GM10266 (cell line): ENCODE measurements at regions not wholly inside any gene's neighbourhood (a gene's known extent, or its start where the extent isn't known, plus 50 kb on each side); places are given as distances from the start of the nearest gene placed in this dataset.
"Not testable (repeated sequence)": the region's sequence is repeated elsewhere in the genome, so short reads cannot be mapped to it uniquely, and the experiment has no call there.

ENCODE experiments used
- DNase-seq: peaks from one replicate; pipeline ENCODE4 v3.0.0; 2012; ENCODE audit errors: extremely low spot score
- CTCF ChIP-seq: IDR thresholded peaks from 2 replicates; pipeline ENCODE4 v1.5.1; 2012; ENCODE audit warnings: mild to moderate bottlenecking, low read depth; ENCODE audit not compliant: control insufficient read depth, insufficient read depth; ENCODE audit errors: missing control alignments

GRCh38 chr5:28958581-28958980 lies 1920.2 kb upstream of the CDH9 start:
- TF ChIP-seq CTCF: no peak
- no peak for DNase-seq

- TF ChIP-seq CTCF: no peak
- no peak for DNase-seq
Observed at GRCh38 chr5:28957450-28957849, 1919.1 kb upstream of the CDH9 start.

GRCh38 chr5:28954074-28954473 lies 1915.7 kb upstream of the CDH9 start:
- no peak for DNase-seq
- no peak for TF ChIP-seq CTCF

- DNase-seq: no peak
- TF ChIP-seq CTCF: no peak
Observed at GRCh38 chr5:28947865-28948264, 1909.5 kb upstream of the CDH9 start.

- TF ChIP-seq CTCF: no peak
Observed at GRCh38 chr5:28945859-28946258, 1907.5 kb upstream of the CDH9 start.

GRCh38 chr5:28929366-28929765 lies 1891.0 kb upstream of the CDH9 start:
- DNase-seq: not testable (repeated sequence)

More at GRCh38 chr5:28945859-28946258, 1907.5 kb upstream of the CDH9 start:
- no peak for DNase-seq

- not testable (repeated sequence) for DNase-seq
Observed at GRCh38 chr5:28928327-28928790, 1890.0 kb upstream of the CDH9 start.

GRCh38 chr5:28927559-28928326 lies 1889.4 kb upstream of the CDH9 start:
- no peak for DNase-seq
- no peak for TF ChIP-seq CTCF
